ENCODE measurements at regions not wholly inside any gene's neighbourhood (a gene's known extent, or its start where the extent isn't known, plus 50 kb on each side); places are given as distances from the start of the nearest gene placed in this dataset.
A peak's percentile ranks its signal among the peaks of the same experiment; 100 is the strongest.

- Mint-ChIP-seq H3K27ac (no peak overlapping the region), H3K36me3 (no peaks in the 10 kb centered on the region), H3K9me3 (no peaks in the 10 kb centered on the region), H3K4me1 (peaks cover 34% of the 10 kb centered on the region), H3K4me3 (no peak overlapping the region), H3K27me3 (ENCODE audit: insufficient read depth, low read depth) (peaks cover 5% of the 10 kb centered on the region)
- H3K36me3 ChIP-seq, result no peaks in the 10 kb centered on the region
- H3K79me2 ChIP-seq (ENCODE audit: low read depth), result no peaks in the 10 kb centered on the region
- H3K27ac ChIP-seq, result no peak overlapping the region
- TF ChIP-seq CTCF (IDR thresholded peaks at IDR 0.05) (no peak), EZH2phosphoT487 (IDR thresholded peaks at IDR 0.05) (no peak), EZH2 (IDR thresholded peaks at IDR 0.05) (no peak)
- H3K27me3 ChIP-seq, result no peaks in the 10 kb centered on the region
- no peak overlapping the region for H3K4me2 ChIP-seq
- H3K9me3 ChIP-seq (ENCODE audit: low read depth), result no peaks in the 10 kb centered on the region
- peaks cover 24% of the 10 kb centered on the region for H3K4me1 ChIP-seq
- H2AFZ ChIP-seq (replicated peaks), result no peak overlapping the region
- H3K4me3 ChIP-seq, result no peak overlapping the region
- H3F3A ChIP-seq (ENCODE audit: low read depth), result no peaks in the 10 kb centered on the region
- DNase-seq (ENCODE audit: low spot score), result no peak
- H3K9ac ChIP-seq, result no peak overlapping the region
- no peaks in the 10 kb centered on the region for H4K20me1 ChIP-seq (ENCODE audit: low read depth)
Observed at GRCh38 chr12:89213139-89213538, 139.2 kb downstream of the DUSP6 start.

- TF ChIP-seq EZH2 (IDR thresholded peaks at IDR 0.05), result no peak
- no peak for TF ChIP-seq EZH2phosphoT487 (IDR thresholded peaks at IDR 0.05)
- no peak for TF ChIP-seq CTCF (IDR thresholded peaks at IDR 0.05)
- Mint-ChIP-seq H3K36me3 (no peaks in the 10 kb centered on the region), H3K9me3 (no peaks in the 10 kb centered on the region), H3K27ac (peak overlapping the region; percentile 30), H3K4me3 (no peak overlapping the region), H3K27me3 (ENCODE audit: insufficient read depth, low read depth) (peaks cover 5% of the 10 kb centered on the region), H3K4me1 (peaks cover 39% of the 10 kb centered on the region)
- H3K4me1 ChIP-seq, result peaks cover 24% of the 10 kb centered on the region
- DNase-seq (ENCODE audit: low spot score), result no peak
- H3K4me2 ChIP-seq, result no peak overlapping the region
- H3K36me3 ChIP-seq, result no peaks in the 10 kb centered on the region
- no peak overlapping the region for H3K4me3 ChIP-seq
- no peak overlapping the region for H3K9ac ChIP-seq
- no peaks in the 10 kb centered on the region for H3K27me3 ChIP-seq
- H2AFZ ChIP-seq (replicated peaks), result no peak overlapping the region
- no peaks in the 10 kb centered on the region for H3K79me2 ChIP-seq (ENCODE audit: low read depth)
- no peaks in the 10 kb centered on the region for H3K9me3 ChIP-seq (ENCODE audit: low read depth)
- H4K20me1 ChIP-seq (ENCODE audit: low read depth), result no peaks in the 10 kb centered on the region
- no peaks in the 10 kb centered on the region for H3F3A ChIP-seq (ENCODE audit: low read depth)
- H3K27ac ChIP-seq, result no peak overlapping the region
Observed at GRCh38 chr12:89212339-89212771, 139.9 kb downstream of the DUSP6 start.

DNA sequence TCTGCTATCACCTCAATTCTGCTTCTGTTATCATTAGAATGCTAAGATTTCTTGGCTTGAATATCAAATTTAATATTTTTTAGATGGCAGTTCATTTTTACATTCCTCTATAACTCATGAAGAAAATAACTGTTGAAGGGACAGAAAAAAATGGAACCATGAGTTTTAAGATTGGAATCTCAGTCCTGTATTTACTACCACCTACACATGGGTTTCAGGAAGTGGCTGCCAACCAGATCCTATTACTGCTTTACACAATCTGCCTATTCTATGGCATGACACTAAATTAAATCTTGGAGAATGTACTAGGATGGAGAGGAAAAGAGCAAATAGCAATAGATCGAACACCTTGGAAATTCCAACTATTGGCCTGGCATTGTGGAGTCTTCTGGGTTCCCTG is 140.8 kb downstream of the DUSP6 start:
- no peak overlapping the region for H3K27ac ChIP-seq
- no peaks in the 10 kb centered on the region for H3K36me3 Mint-ChIP-seq
- no peaks in the 10 kb centered on the region for H3K36me3 ChIP-seq
- H3K79me2 ChIP-seq (ENCODE audit: low read depth), result no peaks in the 10 kb centered on the region
- no peak overlapping the region for H3K4me2 ChIP-seq
- H3K9me3 ChIP-seq (ENCODE audit: low read depth), result no peaks in the 10 kb centered on the region
- H4K20me1 ChIP-seq (ENCODE audit: low read depth), result no peaks in the 10 kb centered on the region
- H3K4me1 Mint-ChIP-seq, result peaks cover 39% of the 10 kb centered on the region
- TF ChIP-seq EZH2phosphoT487 (IDR thresholded peaks at IDR 0.05) (no peak), CTCF (IDR thresholded peaks at IDR 0.05) (no peak), EZH2 (IDR thresholded peaks at IDR 0.05) (no peak)
- peaks cover 24% of the 10 kb centered on the region for H3K4me1 ChIP-seq
- no peak overlapping the region for H3K9ac ChIP-seq
- no peaks in the 10 kb centered on the region for H3K9me3 Mint-ChIP-seq
- no peak overlapping the region for H3K4me3 ChIP-seq
- H2AFZ ChIP-seq (replicated peaks), result no peak overlapping the region
- no peaks in the 10 kb centered on the region for H3K27me3 ChIP-seq
- H3K4me3 Mint-ChIP-seq, result no peak overlapping the region
- no peaks in the 10 kb centered on the region for H3F3A ChIP-seq (ENCODE audit: low read depth)
- H3K27me3 Mint-ChIP-seq (ENCODE audit: insufficient read depth, low read depth), result peaks cover 5% of the 10 kb centered on the region
- no peak overlapping the region for H3K27ac Mint-ChIP-seq
- no peak for DNase-seq (ENCODE audit: low spot score)
